ENCODE measurements at regions not wholly inside any gene's neighbourhood (a gene's known extent, or its start where the extent isn't known, plus 50 kb on each side); places are given as distances from the start of the nearest gene placed in this dataset.
A peak's percentile ranks its signal among the peaks of the same experiment; 100 is the strongest.

GRCh38 chr1:54488065-54488750, 59.8 kb upstream of the ACOT11 start (continued):
- peak; percentile 86 for TF ChIP-seq HNRNPL (IDR thresholded peaks at IDR 0.05; ENCODE audit: low read depth, low read length)
- no peak for TF ChIP-seq DNMT1 (IDR thresholded peaks at IDR 0.05)
- TF ChIP-seq ZNF695 (CRISPR knock-in tag; IDR thresholded peaks at IDR 0.05): no peak
- TF ChIP-seq ADNP (tag; IDR thresholded peaks at IDR 0.05): 0 out of 2 replicates have a peak, but pooled peaks have one; percentile 49
- peak; percentile 31 for TF ChIP-seq ZFP36 (IDR thresholded peaks at IDR 0.05; ENCODE audit: low read depth, low read length, partially characterized antibody)
- TF ChIP-seq KLF1 (tag; IDR thresholded peaks at IDR 0.05): no peak
- no peak for TF ChIP-seq ZNF398 (CRISPR knock-in tag; IDR thresholded peaks at IDR 0.05)
- TF ChIP-seq CBFA2T3 (IDR thresholded peaks at IDR 0.05): no peak; the same call in 1 of the 2 replicates
- no peak for TF ChIP-seq ZNF41 (CRISPR knock-in tag; conservative IDR thresholded peaks at IDR 0.05)
- no peak for TF ChIP-seq EWSR1 (IDR thresholded peaks at IDR 0.05; ENCODE audit: borderline replicate concordance, low read depth, partially characterized antibody)
- TF ChIP-seq KAT8 (IDR thresholded peaks at IDR 0.05; ENCODE audit: low read depth): no peak
- TF ChIP-seq RAD51 (IDR thresholded peaks at IDR 0.05; ENCODE audit: borderline replicate concordance, low read depth): no peak
- TF ChIP-seq ELK1 (CRISPR knock-in tag; IDR thresholded peaks at IDR 0.05): no peak
- peak; percentile 80 for TF ChIP-seq MGA (IDR thresholded peaks at IDR 0.05)
- TF ChIP-seq CBX1 (IDR thresholded peaks at IDR 0.05; ENCODE audit: low read depth): peak; percentile 69; the same call in 1 of the 2 replicates

All from K562 (cell line).